ENCODE measurements at regions not wholly inside any gene's neighbourhood (a gene's known extent, or its start where the extent isn't known, plus 50 kb on each side); places are given as distances from the start of the nearest gene placed in this dataset.

DNA sequence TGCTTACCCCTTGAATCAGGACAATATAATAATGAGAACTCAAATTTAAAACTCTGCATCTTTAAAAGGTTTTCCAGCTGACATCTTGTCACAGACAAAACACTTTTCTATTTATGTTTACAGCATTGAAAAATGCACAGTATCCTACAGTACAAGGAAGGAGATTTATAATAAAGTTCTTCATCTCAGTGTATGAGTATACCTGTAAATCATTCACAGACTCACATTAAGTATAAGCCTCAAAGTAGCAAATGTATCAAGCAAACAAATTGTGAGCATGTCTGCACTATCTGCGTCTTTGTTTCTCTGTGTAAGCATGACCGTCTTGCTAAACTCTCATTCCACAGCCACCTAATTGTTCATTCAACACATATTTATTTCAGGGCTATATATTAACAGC, 52.8 kb downstream of the PPP1R2C start:
- no peak overlapping the region for H3K4me3 ChIP-seq (ENCODE audit: low read length)
- H3K4me1 ChIP-seq (ENCODE audit: insufficient read depth, low read length), result no peaks in the 10 kb centered on the region
- H3K9me3 ChIP-seq (ENCODE audit: low read length), result no peaks in the 10 kb centered on the region
- no peaks in the 10 kb centered on the region for H3K36me3 ChIP-seq (ENCODE audit: insufficient read depth, low read length)
- no peaks in the 10 kb centered on the region for H3K27me3 ChIP-seq (ENCODE audit: insufficient read depth, low read length)
- H2AFZ ChIP-seq (ENCODE audit: low read depth, low read length), result no peak overlapping the region

DNA sequence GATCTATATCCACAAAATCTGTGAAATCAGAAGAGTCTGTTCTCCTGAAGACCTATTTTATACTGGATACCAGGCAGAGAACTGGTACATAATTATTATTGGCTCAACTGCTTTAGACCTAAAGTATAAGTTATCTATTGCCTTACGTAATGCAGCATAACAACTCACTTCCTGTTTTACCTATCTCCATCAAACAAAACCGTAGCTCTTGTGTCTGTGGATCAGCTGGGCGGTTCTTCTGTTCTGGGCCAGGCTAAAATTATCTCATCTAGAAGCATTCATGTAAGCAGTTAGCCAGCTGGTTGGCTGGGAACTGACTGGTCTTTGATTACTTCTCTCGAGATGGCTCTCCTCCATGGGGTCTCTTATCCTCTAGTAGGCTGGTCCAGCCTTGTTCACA, 57.8 kb downstream of the PPP1R2C start:
- Histone ChIP-seq H3K4me1 (ENCODE audit: insufficient read depth, low read length) (no peaks in the 10 kb centered on the region), H3K9me3 (ENCODE audit: low read length) (no peaks in the 10 kb centered on the region), H3K4me3 (ENCODE audit: low read length) (no peak overlapping the region), H2AFZ (ENCODE audit: low read depth, low read length) (no peak overlapping the region), H3K27me3 (ENCODE audit: insufficient read depth, low read length) (no peaks in the 10 kb centered on the region), H3K36me3 (ENCODE audit: insufficient read depth, low read length) (no peaks in the 10 kb centered on the region)

DNA sequence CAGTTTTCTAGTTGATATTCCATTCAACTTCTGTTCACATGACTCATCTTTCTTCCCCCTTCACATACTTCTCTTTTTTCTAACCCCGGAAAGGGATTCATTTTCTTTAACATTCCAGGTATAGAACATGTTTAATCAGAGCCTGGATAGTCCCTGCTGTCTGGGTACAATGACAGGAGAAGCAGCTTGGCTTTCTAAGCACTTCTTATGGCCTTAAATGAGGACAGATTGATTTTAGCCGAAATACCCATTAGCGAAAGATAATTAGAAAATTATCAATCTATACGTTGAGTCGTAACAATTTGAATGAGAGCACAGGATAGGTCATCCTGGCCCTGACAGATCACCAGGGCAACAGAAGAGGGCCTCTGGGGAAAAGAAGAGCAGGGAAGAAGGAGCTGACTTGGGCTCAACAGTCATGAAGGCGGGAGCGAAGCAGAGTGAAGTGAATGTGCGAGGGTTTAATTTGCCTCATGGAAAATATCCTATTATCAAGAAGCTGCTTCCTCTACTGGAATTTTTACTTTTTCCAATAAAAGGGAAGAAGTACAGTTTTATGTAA, 62.2 kb downstream of the PPP1R2C start:
- no peaks in the 10 kb centered on the region for H3K27me3 ChIP-seq (ENCODE audit: insufficient read depth, low read length)
- H3K4me3 ChIP-seq (ENCODE audit: low read length), result no peak overlapping the region
- H2AFZ ChIP-seq (ENCODE audit: low read depth, low read length), result peak overlapping the region; percentile 33
- no peaks in the 10 kb centered on the region for H3K36me3 ChIP-seq (ENCODE audit: insufficient read depth, low read length)
- H3K4me1 ChIP-seq (ENCODE audit: insufficient read depth, low read length), result no peaks in the 10 kb centered on the region
- no peaks in the 10 kb centered on the region for H3K9me3 ChIP-seq (ENCODE audit: low read length)

DNA sequence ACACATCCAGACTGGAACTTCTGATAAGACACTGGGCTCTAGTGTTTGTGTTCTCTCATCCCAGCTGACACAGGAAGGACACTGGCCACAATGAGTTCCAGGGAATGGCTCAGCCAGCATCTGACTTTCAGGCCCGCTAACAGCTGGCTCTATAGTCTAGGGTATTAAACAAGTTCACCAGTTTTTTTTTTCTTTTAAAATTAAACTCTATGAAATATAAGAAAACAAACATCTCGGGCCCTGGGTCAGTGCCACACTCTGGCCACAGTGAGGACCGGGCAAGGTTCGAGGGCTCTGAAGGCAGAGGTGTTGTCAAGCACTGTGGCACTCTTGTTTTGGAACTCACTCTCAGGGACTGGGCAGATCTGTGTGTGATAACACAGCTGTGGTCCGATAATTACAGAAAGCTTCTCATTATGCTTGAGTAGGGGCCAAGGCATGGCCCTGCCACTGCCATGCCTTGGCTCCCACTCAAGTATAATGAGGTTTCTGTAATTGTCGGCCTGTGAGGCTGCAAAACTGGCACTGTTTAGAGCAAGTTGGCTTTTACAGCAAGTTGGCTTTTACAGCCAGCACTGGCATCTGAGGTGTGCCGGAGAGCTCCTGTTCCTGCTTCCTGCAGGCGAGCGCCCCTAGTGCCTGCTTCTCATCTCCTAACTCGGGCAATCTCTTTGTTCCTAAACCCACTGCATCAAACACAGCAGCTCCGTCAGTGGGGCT, 62.8 kb downstream of the PPP1R2C start:
- H3K9me3 ChIP-seq (ENCODE audit: low read length), result no peaks in the 10 kb centered on the region

DNA sequence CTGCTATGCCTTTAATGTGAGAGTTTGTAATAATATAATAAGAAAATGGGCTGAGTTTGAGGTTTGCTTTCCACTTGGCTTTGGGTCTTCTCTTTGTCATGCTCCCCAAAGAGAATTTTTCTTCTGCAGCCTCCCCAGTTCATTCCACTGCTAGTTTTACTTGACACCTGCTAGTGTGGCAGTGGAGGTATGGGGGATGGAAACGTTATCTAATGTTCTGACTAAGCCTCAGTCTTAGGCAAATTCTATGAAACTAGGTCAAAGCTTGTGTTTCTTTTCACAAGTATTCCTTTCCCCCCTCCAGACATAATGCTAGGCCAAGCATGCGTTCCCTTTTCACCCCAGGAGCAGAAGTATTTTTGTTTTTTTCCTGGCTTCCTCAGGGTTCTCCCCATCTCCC, 67.5 kb downstream of the PPP1R2C start:
- H3K27me3 ChIP-seq (ENCODE audit: insufficient read depth, low read length), result no peaks in the 10 kb centered on the region
- no peaks in the 10 kb centered on the region for H3K4me1 ChIP-seq (ENCODE audit: insufficient read depth, low read length)
- H3K4me3 ChIP-seq (ENCODE audit: low read length), result no peak overlapping the region
- no peaks in the 10 kb centered on the region for H3K36me3 ChIP-seq (ENCODE audit: insufficient read depth, low read length)
- no peak overlapping the region for H2AFZ ChIP-seq (ENCODE audit: low read depth, low read length)
- H3K9me3 ChIP-seq (ENCODE audit: low read length), result no peaks in the 10 kb centered on the region

More for the DNA sequence above, 62.8 kb downstream of the PPP1R2C start:
- Histone ChIP-seq H3K4me1 (ENCODE audit: insufficient read depth, low read length) (no peaks in the 10 kb centered on the region), H2AFZ (ENCODE audit: low read depth, low read length) (peak overlapping the region; percentile 33), H3K4me3 (ENCODE audit: low read length) (no peak overlapping the region), H3K36me3 (ENCODE audit: insufficient read depth, low read length) (no peaks in the 10 kb centered on the region), H3K27me3 (ENCODE audit: insufficient read depth, low read length) (no peaks in the 10 kb centered on the region)

DNA sequence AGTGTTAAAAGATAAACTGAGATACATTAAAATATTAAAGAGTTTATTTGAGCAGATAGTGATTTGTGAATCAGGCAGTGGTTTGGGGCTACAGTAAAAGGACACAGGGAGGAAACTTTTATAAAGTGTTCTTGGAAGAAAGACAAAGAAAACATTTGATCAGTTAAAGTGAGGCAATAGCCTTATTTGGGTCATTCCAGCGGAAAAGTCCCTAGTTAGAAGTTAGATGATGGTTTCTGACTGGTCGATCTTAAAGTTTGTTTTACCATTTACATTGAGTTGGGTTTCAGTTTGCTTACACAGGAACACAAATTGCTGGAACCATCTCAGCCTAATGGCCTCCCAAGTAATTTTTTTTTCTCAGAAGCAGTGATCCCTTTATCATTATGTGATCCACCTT, 69.7 kb downstream of the PPP1R2C start:
- Histone ChIP-seq H2AFZ (ENCODE audit: low read depth, low read length) (no peak overlapping the region), H3K4me1 (ENCODE audit: insufficient read depth, low read length) (no peaks in the 10 kb centered on the region), H3K9me3 (ENCODE audit: low read length) (no peaks in the 10 kb centered on the region), H3K4me3 (ENCODE audit: low read length) (no peak overlapping the region), H3K27me3 (ENCODE audit: insufficient read depth, low read length) (no peaks in the 10 kb centered on the region), H3K36me3 (ENCODE audit: insufficient read depth, low read length) (no peaks in the 10 kb centered on the region)

DNA sequence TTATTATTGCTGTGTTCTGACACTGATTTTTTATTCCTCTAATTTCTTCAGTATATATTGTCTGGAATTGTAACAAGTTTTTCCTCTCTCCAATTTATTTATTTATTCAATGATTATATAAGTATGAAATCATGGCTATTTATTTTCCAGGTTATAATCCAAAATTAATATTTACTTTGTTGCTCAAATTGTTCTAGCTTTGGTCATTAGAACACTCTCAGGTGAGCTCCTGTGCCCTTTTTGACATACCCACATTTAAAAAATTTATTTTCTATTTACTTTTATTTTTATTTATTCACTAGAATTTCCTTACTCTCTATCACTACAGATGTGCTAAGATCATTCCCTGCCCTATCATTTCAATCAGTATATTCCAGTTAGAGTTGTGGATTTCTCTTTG, 70.2 kb downstream of the PPP1R2C start:
- no peak overlapping the region for H3K4me3 ChIP-seq (ENCODE audit: low read length)
- H3K4me1 ChIP-seq (ENCODE audit: insufficient read depth, low read length), result no peaks in the 10 kb centered on the region
- H3K36me3 ChIP-seq (ENCODE audit: insufficient read depth, low read length), result no peaks in the 10 kb centered on the region
- H3K9me3 ChIP-seq (ENCODE audit: low read length), result no peaks in the 10 kb centered on the region
- H3K27me3 ChIP-seq (ENCODE audit: insufficient read depth, low read length), result no peaks in the 10 kb centered on the region
- H2AFZ ChIP-seq (ENCODE audit: low read depth, low read length), result no peak overlapping the region

DNA sequence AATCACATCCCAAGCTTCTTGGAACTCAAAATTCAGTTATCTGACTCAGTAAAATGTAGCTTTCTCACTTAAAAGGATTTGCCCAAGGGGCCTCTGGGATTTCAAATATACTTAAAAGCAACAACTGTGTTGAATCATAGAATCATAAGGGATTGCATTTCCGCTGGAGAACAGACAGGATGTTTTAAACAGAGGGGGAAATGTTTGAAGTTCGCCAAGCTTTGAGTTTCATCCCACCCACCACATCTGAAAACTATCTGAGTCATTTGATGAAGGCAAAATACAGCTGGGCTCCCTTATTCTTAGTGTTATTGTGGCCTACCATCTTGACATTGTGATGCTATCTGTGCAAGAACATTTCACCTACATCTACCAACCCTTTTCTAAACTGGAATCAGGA, 73.5 kb downstream of the PPP1R2C start:
- no peaks in the 10 kb centered on the region for H3K27me3 ChIP-seq (ENCODE audit: insufficient read depth, low read length)
- no peaks in the 10 kb centered on the region for H3K36me3 ChIP-seq (ENCODE audit: insufficient read depth, low read length)
- H3K4me3 ChIP-seq (ENCODE audit: low read length), result no peak overlapping the region
- H3K4me1 ChIP-seq (ENCODE audit: insufficient read depth, low read length), result no peaks in the 10 kb centered on the region
- H2AFZ ChIP-seq (ENCODE audit: low read depth, low read length), result no peak overlapping the region
- no peaks in the 10 kb centered on the region for H3K9me3 ChIP-seq (ENCODE audit: low read length)

DNA sequence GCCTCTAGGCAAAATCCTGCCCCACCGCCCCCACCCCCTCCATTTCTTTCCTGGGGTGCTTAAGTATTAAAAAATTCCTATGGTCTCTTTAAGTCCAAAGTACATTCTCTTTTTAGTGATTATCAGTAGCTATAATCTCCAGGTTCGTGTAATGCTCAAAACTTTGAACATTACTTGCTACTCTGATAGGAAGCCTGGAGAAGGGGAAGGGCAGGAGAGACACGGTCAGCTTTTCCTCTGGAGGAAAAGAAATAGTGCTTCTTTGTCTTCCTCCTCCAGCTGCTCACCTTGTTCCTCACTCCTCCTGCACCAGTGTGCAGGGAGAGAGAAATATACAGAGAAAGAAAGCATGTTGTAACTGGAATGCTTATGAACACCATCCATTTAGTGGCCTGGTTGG, 80.4 kb downstream of the PPP1R2C start:
- H3K4me3 ChIP-seq (ENCODE audit: low read length), result no peak overlapping the region
- H3K9me3 ChIP-seq (ENCODE audit: low read length), result no peaks in the 10 kb centered on the region
- no peaks in the 10 kb centered on the region for H3K27me3 ChIP-seq (ENCODE audit: insufficient read depth, low read length)
- H3K4me1 ChIP-seq (ENCODE audit: insufficient read depth, low read length), result no peaks in the 10 kb centered on the region
- no peaks in the 10 kb centered on the region for H3K36me3 ChIP-seq (ENCODE audit: insufficient read depth, low read length)
- no peak overlapping the region for H2AFZ ChIP-seq (ENCODE audit: low read depth, low read length)

DNA sequence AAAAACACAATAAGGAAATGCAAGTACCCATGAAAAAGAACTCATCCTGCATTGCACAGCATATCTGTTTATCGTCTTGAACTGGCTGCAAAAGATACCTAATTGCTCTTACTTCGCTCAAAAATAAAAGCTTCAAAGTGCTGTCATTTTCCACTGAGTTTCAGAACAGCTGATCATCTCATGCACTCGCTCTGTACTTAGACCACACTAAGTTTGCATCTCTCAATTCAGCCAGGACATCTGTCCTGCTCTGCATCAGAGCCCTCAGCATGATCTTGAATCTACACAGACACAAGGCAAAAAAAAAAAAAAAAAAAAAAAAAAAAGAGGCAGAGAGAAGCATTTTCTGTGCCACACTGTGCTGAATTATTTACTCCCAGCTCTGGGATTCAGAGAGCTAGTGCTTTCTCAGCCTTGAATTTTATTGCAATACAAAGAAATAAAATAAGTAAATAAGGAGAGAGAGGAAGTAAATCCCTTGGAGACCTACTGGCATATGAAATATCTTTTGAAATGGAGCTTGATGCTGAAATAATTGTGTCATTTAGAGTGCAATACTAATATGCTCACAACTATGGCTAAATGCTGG, 81.3 kb downstream of the PPP1R2C start:
- Histone ChIP-seq H2AFZ (ENCODE audit: low read depth, low read length) (no peak overlapping the region), H3K4me1 (ENCODE audit: insufficient read depth, low read length) (no peaks in the 10 kb centered on the region)

DNA sequence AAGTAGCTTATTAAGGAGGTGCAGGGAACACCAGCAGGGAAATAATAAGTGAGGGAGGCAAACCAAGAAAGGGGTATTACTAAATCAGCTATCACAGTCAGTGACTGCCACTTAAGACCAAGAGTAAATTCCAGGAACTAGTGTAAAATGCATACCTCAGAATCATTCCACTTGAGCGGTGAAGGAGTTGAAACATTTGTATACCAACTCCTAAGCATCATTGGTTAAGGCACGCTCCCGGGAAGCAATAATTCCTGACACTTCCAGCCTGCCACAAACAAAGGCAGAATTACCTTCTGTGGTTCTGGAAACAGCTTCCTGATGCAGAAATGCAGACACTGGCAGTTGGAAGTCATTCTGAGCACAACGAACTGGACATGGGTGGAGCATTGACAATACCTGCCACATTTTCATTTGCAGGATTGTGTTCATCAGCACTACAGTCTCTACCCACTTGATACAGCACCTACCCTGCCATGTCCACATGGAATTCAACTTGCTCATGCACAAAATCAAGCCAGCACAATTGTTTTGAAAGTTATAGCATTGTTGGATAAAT, 82.1 kb downstream of the PPP1R2C start:
- Histone ChIP-seq H3K27me3 (ENCODE audit: insufficient read depth, low read length) (no peaks in the 10 kb centered on the region), H2AFZ (ENCODE audit: low read depth, low read length) (no peak overlapping the region), H3K36me3 (ENCODE audit: insufficient read depth, low read length) (no peaks in the 10 kb centered on the region), H3K4me1 (ENCODE audit: insufficient read depth, low read length) (no peaks in the 10 kb centered on the region), H3K9me3 (ENCODE audit: low read length) (no peaks in the 10 kb centered on the region), H3K4me3 (ENCODE audit: low read length) (no peak overlapping the region)

More for the DNA sequence above, 81.3 kb downstream of the PPP1R2C start:
- Histone ChIP-seq H3K27me3 (ENCODE audit: insufficient read depth, low read length) (no peaks in the 10 kb centered on the region), H3K4me3 (ENCODE audit: low read length) (no peak overlapping the region), H3K36me3 (ENCODE audit: insufficient read depth, low read length) (no peaks in the 10 kb centered on the region), H3K9me3 (ENCODE audit: low read length) (no peaks in the 10 kb centered on the region)

DNA sequence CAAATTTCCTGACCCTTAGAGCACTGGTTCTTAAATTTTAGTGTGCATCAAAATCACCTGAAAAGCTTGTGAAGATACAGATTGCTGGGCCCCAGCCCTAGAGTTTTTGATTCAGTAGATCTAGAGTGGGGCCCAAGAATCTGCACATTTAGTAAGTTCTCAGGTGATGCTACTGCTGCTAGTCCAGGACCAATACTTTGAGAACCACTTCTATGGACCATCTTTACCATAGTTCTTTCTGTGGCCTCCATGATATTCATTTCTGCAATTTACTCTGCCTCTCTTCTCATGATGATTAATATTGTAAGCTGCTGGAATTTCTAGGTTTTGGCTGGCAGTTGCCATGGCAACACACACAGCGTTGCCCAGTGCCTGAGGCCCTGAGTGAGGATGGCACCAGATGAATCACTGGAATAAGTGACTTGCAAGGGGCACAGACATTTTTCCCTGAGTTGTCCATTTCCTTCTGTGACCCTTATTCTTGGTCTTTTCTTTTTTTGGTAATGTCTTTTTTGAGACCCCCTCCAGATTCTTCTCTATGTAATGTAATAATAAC, 83.6 kb downstream of the PPP1R2C start:
- no peaks in the 10 kb centered on the region for H3K27me3 ChIP-seq (ENCODE audit: insufficient read depth, low read length)
- no peaks in the 10 kb centered on the region for H3K4me1 ChIP-seq (ENCODE audit: insufficient read depth, low read length)

DNA sequence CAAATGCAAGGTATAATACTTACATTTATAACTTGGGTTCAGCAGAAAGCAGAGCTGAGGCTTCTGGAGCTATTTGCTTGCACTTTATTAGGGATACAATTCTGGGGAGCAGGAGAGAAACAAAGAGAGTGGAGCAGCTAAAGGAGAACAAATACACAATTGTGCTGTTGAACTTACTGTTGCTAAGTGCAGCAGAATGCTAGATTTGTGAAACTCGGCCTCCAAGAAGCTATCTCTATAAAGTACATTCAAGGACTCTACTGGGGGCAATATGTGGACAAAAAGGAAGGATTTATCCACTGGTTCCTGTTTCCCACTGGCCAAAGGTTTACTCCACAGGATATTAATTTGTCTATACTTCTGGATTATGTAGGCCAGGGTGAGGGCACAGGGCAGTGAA, 86.8 kb downstream of the PPP1R2C start:
- Histone ChIP-seq H3K4me3 (ENCODE audit: low read length) (no peak overlapping the region), H2AFZ (ENCODE audit: low read depth, low read length) (no peak overlapping the region), H3K36me3 (ENCODE audit: insufficient read depth, low read length) (no peaks in the 10 kb centered on the region), H3K4me1 (ENCODE audit: insufficient read depth, low read length) (no peaks in the 10 kb centered on the region), H3K9me3 (ENCODE audit: low read length) (no peaks in the 10 kb centered on the region), H3K27me3 (ENCODE audit: insufficient read depth, low read length) (no peaks in the 10 kb centered on the region)

More for the DNA sequence above, 83.6 kb downstream of the PPP1R2C start:
- H3K4me3 ChIP-seq (ENCODE audit: low read length), result no peak overlapping the region
- no peak overlapping the region for H2AFZ ChIP-seq (ENCODE audit: low read depth, low read length)
- no peaks in the 10 kb centered on the region for H3K36me3 ChIP-seq (ENCODE audit: insufficient read depth, low read length)
- no peaks in the 10 kb centered on the region for H3K9me3 ChIP-seq (ENCODE audit: low read length)

Measured in neuron (in vitro differentiated cells).